ENCODE measurements at regions not wholly inside any gene's neighbourhood (a gene's known extent, or its start where the extent isn't known, plus 50 kb on each side); places are given as distances from the start of the nearest gene placed in this dataset.

DNA sequence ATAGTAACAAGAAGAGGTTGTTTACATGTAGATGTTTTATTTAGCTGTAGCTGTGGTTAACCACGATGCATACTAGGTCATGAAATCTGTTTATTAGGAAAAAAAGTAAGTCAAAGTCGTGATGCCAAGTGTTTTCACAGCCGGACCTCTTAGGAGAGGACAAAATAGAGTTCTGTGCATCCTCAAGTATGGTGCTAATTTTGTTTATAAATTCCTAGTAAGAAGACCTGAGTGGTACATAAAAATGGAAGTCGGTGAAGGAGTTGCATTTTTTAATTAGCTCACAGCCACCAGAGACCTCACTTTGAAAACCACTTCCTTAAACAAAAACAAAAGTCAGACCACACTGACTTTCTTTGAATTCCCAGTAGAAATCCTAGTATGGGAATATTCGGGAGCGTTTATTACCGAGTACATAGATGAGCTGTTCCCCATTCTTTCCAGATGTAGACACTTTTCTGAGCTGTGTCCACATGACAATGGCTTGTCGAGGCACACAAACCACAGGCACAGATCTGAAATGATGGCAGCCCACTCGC, 143.6 kb upstream of the UBE2E1 start:
- ATAC-seq (ENCODE audit: poor library complexity) (no peak), DNase-seq (no peak)
- intact Hi-C loops (cut with DNase I) = no loop called here

DNA sequence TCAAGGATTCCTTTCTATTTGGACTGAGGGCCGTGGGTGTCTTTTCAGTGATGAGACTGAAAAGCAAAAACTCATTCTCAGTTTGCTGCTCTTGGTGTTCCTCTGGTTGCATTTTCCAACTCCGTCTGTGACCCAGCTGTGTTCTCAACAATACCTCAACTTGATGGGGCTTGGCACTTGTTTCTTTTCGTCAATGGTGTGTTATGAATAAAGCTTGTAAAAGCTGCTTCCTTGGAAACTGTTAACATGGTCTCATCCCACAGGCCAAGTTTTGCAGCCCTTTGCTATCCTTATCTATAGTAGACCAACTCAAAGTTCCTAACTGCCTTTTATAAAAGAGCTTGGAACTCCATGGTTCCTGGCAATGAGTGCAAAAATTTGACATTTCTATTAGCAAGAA, 142.5 kb upstream of the UBE2E1 start:
- ATAC-seq (ENCODE audit: poor library complexity) (peak; percentile 53), DNase-seq (no peak)
- intact Hi-C loops (cut with DNase I) = no loop called here

DNA sequence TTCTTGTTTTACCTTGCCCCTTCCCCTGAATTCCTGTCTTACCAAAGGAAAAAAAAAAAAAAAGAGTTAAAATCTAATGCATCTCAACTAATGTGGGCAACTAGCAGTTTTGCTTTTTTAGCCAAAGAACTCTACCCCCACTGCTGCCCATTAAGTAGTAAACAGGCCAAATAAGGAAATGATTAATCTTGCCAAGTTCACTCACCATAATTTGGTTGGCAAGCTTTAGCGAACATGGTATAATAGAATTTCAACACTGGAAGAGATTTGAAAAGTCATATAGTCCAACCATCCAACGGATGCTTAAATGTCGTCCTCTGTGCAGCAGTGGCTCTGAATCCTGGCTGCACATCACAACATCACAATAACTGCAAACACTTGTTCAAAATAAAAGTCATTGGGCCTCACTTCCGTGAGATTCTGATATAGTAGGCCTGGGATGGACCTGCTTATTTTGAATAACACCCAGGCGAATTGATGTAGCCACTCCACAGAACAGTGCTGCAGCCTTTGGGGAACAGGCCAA, 142.0 kb upstream of the UBE2E1 start:
- no peak for DNase-seq
- peak; percentile 43 for ATAC-seq (ENCODE audit: poor library complexity)
- intact Hi-C loops (cut with DNase I) = no loop called here

DNA sequence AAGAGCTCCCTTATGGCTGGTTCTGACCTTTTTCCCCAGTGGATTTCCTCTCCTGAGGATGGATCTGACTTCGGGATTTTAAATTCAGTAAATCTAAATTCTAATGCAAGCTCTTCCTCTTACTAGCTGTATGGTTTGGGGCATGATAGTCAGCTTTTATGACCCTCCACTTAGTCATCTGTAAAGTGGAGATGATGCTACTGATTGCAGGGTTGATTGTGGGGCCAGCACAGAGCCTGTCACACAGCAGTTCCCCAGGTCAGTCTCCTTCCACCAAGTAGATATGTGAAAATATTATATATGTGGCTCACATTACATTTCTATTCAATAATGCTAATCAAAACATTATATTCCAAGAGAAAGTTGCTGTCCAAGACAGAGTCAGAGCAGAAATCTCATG, 141.3 kb upstream of the UBE2E1 start:
- DNase-seq (no peak), ATAC-seq (ENCODE audit: poor library complexity) (no peak)
- intact Hi-C loops (cut with DNase I) = no loop called here

DNA sequence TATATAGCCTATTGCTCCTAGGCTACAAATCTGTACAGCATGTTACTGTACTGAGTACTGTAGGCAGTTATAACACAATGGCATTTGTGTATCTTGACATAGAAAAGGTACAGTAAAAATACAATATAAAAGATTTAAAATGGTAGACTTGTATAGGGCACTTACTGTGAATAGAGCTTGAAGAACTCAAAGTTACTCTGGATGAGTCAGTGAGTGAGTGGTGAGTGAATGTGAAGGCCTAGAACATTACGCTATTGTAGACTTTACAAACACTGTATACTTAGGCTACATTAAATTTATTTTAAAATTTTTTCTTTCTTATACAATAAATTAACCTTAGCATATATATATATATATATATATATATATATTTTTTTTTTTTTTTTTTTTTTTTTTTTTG, 140.0 kb upstream of the UBE2E1 start:
- no peak for DNase-seq
- intact Hi-C loops (cut with DNase I) = no loop called here
- no peak for ATAC-seq (ENCODE audit: poor library complexity)

DNA sequence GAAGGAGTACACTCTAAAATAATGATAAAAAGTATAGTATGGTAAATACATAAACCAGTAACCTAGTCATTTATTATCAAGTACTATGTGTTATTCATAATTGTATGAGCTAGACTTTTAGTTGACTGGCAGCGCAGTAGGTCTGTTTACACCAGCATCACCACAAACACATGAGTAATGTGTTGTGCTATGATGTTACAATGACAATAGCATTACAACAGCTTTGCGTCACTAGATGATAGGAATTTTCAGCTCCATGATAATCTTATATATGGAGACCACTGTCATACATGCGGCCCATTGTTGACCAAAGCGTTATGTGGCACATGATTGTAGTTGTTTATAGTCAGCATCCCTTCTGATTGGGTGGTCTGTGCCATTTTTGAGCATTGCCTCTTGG, 138.9 kb upstream of the UBE2E1 start:
- intact Hi-C loops (cut with DNase I) = no loop called here
- ATAC-seq (ENCODE audit: poor library complexity) (no peak), DNase-seq (no peak)

DNA sequence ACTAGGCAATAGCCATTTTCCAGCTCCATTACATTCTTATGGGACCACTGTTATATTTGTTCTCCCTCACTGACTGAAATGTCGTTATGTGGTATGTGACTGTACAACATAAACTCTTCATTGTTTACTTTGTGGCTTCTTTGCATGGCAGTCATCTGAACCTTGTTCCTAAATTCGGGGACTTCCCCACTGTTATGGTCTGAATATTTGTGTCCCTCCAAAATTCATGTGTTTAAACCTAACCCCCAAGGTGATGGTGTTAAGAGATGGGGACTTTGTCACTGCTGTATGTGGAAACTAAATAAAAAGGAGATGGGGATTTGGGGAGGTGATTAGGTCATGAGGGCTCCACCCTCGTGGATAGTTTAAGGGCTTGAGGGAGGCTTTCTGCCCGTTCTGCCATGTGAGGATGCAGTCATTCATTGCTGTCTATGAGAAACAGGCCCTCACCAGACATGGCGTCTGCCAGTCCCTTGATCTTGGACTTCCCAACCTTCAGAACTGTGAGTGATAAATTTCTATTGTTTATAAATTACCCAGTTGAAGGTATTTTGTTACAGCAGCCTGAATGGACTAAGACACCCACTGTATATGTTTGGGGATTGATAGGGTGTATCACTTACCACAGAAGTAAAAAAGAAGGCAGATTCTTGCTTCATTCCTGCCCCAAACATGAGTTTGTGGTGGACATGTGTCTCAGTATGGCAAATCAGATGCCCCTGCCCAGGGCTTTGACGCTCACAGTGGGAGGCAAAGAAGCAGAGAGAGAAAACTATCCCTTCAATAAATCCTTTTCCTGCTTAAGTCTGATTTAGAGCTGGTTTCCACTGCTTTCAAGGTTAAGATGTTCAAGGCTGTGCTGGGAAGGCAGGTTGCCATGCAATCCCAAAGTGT, 138.0 kb upstream of the UBE2E1 start:
- no peak for ATAC-seq (ENCODE audit: poor library complexity)

DNA sequence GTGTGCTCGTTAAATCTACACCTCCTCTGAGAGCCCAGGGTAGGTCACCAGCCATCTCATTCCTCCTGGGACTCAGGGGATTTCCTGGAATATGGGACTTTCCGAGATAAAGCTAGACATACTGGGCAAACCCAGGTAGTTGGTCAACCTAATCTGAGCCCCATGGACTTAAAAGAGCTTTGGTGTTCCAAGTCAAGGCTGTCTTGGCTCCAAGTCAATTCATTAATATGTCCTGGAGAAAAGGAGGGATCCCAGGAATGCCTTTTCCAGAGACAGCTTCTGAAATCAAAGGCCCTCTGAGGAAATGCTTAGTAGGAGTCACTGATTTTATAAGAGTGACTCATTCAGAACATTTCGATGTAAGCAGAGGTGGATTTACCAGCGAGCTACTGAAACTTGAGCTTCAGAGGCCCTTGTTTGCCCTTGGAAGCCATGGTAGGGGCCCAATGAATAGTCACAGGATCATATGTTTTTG, 137.3 kb upstream of the UBE2E1 start:
- ATAC-seq (ENCODE audit: poor library complexity) (no peak), DNase-seq (no peak)
- intact Hi-C loops (cut with DNase I) = no loop called here

More for the DNA sequence above, 138.0 kb upstream of the UBE2E1 start:
- no peak for DNase-seq
- intact Hi-C loops (cut with DNase I) = no loop called here

DNA sequence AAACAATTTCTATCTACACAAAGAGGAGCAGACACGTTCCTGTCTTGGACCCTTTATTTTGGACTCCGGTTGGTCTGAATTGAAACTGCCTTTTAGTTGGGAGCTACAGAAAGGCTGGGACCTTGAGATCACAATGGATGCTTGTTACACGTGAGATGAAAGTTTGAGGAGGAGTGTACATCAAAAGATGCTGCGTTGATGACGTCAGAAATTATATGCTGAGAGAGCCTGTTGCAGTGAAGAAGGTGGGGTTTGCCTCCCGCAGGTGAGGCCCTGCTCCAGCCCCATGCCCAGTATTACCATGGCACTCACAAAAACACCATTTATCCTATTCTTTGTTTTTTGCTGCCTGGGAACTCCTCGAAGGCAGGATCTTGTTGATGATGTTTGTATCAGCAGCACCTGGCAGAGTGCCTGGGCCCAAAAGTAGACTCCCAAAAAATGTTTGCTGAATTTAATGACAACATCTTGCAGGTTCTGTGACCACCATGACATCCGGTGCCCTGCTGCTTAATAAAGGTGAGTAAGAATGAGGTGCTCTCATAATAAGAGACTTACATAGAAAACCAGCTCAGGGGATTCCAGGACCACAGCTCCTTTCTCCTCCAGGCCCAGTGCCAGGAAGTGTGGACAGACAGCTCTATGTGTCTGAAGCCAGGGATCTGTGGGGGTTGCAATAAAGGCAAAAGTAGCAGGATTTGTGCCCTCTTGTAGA, 136.1 kb upstream of the UBE2E1 start:
- DNase-seq (no peak), ATAC-seq (ENCODE audit: poor library complexity) (no peak)
- intact Hi-C loops (cut with DNase I) = no loop called here

DNA sequence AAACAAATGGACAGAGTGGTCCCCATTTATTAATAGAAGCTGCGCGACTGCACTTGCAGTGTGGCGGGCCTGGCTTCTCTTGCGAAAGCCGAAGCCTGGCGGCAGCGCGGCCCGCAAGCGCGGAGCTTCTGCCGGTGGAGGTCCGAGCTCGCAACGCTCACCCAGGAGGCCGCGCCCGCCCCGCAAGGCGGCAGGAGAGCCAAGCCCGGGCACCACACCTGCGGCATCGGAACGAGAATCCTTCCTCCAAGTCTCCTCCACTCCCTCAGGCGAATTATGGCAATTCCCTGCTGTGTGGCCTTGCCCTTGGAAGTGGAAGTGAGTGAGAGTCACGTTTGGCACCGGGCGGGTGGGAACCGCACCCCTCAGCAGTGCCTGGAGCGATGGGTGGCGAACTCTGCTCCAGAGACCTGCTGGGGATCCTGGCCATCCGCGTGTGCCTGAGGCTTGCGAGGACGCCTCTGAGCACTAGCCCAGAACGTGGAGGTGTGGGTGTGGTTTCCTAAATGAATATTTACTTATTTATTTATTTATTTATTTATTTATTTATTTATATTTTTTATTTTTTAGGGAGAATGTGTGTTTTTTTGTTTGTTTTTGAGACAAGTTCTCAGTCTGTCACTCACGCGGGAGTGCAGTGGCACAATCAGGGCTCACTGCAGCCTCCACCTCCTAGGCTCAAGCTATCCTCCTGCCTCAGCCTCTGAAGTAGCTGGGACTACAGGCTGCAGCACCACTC, 133.7 kb upstream of the UBE2E1 start:
- ATAC-seq (ENCODE audit: poor library complexity) (peak; percentile 77), DNase-seq (peak; percentile 47)
- intact Hi-C loops (cut with DNase I) = no loop called here

DNA sequence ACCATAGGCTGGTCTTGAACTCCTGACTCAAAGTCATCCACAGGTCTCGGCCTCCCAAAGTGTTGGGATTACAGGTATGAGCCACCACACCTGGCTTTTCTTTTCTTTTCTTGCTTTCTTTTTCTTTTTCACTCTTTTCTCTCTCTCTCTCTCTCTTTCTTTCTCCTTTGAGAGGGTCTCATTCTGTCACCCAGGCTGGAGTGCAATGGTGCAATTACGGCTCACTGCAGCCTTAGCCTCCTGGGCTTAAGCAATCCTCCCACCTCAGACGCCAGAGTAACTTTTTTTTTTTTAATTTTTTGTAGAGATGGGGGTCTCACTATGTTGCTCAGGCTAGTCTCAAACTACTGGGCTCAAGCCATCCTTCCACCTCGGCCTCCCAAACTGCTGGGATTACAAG, 133.1 kb upstream of the UBE2E1 start:
- intact Hi-C loops (cut with DNase I) = no loop called here
- DNase-seq (no peak), ATAC-seq (ENCODE audit: poor library complexity) (no peak)

DNA sequence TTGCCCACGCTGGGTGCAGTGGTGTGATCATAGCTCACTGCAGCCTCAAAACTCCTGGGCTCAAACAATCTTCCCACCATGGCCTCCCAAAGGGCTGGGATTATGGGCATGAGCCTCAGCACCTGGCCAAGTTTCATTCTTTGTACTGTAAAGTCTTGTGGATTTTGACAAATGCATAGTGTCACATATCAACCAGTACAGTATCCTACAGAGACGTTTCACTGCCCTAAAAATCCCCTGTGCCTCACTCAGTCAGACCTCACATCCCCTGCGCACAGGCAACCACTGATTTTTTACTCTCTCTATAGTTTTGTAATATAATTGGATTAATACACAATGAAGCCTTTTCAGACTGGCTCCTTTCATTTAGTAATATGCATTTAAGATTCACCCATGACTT, 130.7 kb upstream of the UBE2E1 start:
- no peak for ATAC-seq (ENCODE audit: poor library complexity)
- intact Hi-C loops (cut with DNase I) = no loop called here
- no peak for DNase-seq

DNA sequence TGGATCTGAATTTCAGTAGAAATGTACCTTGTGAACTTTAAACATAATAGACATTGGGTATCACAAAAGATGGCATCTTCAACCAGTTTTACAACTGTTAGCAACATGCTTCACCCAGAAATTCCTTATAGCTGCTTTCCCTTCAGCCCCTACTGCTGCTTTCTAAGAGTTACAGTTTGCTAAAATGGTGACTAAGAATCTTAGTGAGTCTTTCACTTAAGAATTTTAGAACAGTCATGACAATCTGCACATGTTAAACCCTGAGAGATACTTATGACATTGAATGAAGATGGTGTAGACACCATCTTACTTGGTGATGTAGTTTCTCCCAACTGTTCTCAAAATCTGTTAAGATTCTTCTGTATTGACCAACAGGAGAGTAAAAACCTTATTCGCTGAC, 129.7 kb upstream of the UBE2E1 start:
- intact Hi-C loops (cut with DNase I) = no loop called here
- ATAC-seq (ENCODE audit: poor library complexity) (no peak), DNase-seq (no peak)

DNA sequence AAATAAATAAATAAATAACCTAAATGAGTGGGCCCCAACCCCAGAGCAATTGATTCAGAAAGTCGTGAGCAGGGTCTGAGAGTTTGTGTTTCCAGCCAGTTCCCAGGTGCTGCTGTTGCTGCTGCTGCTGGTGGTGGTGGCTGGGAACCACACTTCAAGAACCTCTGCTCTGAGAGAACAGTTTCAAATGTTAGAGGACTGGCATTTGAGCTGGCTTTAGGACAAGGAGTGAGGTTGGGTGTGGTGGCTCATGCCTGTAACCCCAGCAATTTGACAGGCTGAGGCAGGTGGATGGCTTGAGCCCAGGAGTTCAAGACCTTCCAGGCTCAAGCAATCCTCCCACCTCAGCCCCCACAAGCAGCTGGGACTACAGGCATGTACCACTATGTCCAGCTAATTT, 123.1 kb upstream of the UBE2E1 start:
- intact Hi-C loops (cut with DNase I) = no loop called here

DNA sequence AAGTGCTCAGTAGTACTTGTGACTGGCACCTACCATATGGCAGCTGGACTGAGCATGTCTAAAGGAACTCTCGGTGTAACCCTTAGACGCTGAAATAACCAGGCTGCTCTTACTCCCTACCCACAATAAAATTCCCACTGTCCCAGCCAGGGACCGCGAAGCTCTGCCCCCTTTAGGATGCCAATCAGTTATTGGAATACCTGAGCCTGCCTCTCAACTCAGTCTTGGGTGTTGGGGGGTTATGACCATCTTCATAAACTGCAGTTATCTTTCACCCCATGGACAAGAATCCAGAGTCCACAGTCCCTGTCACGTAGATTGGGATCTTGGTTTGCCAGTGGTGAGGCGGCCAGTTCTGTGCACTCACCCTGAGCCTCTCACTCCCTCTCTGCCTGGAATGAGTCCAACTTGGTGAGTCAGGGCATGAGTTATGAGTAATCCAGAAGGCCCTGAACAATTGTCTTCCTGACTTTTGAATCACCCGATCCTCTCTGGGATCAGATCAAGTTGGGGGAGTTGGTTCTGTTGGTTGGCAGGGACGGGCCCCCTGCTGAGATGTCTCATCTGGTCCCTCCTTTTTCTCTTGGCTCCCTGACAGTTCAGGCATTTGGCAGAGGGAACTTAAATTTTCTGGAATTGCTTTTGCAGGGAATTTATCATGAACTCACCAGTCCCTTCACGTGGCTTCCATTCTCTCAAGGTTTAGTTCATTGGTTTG, 120.1 kb upstream of the UBE2E1 start:
- DNase-seq (peak; percentile 66), ATAC-seq (ENCODE audit: poor library complexity) (peak; percentile 96)
- intact Hi-C loops (cut with DNase I) = no loop called here

More for the DNA sequence above, 123.1 kb upstream of the UBE2E1 start:
- no peak for DNase-seq
- ATAC-seq (ENCODE audit: poor library complexity) = no peak

DNA sequence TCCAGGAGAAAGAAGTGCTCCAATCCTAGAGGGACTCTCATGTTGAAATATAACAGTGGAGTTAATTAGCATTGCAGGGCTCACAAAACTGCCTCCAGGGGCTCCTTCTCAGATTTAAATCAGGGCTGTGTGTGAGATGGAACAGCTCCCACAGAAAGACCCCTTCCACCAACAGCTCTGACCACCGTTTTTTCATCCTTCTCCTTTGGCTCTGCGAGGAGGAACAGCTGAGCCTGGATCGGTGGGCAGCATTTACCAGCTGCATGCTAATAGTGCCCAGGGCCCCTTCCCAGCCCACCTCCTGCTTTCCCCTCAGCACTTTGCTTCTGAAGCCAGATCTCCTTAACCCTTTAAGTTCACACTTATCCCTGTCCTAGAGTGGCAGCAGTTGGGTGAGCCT, 119.2 kb upstream of the UBE2E1 start:
- intact Hi-C loops (cut with DNase I) = no loop called here
- ATAC-seq (ENCODE audit: poor library complexity) (no peak), DNase-seq (no peak)

DNA sequence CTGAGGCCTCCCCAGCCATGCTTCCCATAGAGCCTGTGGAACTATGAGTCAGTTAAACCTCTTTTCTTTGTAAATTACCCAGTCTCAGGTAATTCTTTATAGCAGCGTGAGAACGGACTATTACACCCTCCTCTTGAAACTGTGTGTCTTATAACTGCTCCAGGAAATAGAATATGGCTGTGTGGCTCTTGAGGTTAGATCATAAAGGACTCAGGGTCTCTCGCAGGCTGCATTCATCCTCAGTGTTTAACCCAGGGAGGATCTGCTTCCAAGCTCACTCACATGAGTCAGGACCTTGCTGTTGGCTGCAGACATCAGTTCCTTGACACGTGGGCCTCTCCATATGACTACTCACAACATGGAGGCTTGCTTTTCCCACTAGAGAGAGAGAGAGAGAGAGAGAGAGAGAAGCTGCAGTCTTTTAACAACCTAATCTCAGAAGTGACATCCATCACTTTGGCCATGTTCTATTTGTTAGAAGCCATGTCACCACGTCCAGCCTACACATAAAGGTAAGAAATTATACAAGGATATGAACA, 114.3 kb upstream of the UBE2E1 start:
- ATAC-seq (ENCODE audit: poor library complexity) = no peak
- intact Hi-C loops (cut with DNase I) = no loop called here
- DNase-seq = no peak

DNA sequence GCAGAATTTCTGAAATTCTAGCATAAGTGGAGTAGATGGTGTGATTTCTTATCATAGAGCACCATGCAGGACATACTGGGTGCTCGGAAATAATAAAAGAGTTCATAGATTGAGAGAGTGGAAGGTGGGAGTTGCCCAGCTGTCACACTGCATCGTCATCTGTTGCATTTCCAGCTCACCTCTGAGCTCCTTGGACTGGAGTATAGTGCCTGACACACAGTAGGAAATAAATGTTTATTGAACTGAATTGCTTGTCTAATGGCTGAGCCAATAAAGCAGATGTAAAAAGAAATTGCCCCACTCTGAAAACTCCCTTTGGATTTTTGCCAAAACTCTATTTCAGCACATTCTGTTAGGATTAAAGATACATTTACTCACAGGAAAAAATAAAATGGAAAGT, 108.9 kb upstream of the UBE2E1 start:
- ATAC-seq (ENCODE audit: poor library complexity) (no peak), DNase-seq (no peak)
- intact Hi-C loops (cut with DNase I) = no loop called here

All from Right ventricle myocardium superior (tissue), 1 donor.